Upper lobe of left lung (tissue), 4 donors: ENCODE measurements at regions not wholly inside any gene's neighbourhood (a gene's known extent, or its start where the extent isn't known, plus 50 kb on each side); places are given as distances from the start of the nearest gene placed in this dataset.

Experiments used
- CTCF ChIP-seq, 6 experiments: fragments of 450-650 bp in 4 of 6; fragments of 200-600 bp in 2 of 6; sonication (generic) in 2 of 6; IDR thresholded peaks; one replicate each; pipeline ENCODE4 v1.5.1; 2016 to 2019; ENCODE audit warnings: antibody characterized with exemption in 6 of 6
- EP300 ChIP-seq, 4 donors: sonication (generic); formaldehyde crosslinking; IDR thresholded peaks; one replicate each; pipeline ENCODE4 v1.5.1; 2017; ENCODE audit warnings: antibody characterized with exemption in 4 of 4, control low read depth in 2 of 4
- POLR2A ChIP-seq, 4 donors: fragments of 450-650 bp; IDR thresholded peaks; one replicate each; pipeline ENCODE4 v1.5.1; 2016 to 2017; ENCODE audit warnings: antibody characterized with exemption in 4 of 4, mild to moderate bottlenecking in 2 of 4
- POLR2AphosphoS5 ChIP-seq, 2 donors: sonication (generic); formaldehyde crosslinking; IDR thresholded peaks; one replicate each; pipeline ENCODE4 v1.5.1; 2017; ENCODE audit warnings: antibody characterized with exemption in 2 of 2

GRCh38 chr16:80015566-80015965 lies 415.0 kb upstream of the MAF start:
- TF ChIP-seq POLR2A (IDR thresholded peaks at IDR 0.05) (no peak), CTCF (IDR thresholded peaks at IDR 0.05) (no peak), EP300 (IDR thresholded peaks at IDR 0.05) (no peak), POLR2AphosphoS5 (IDR thresholded peaks at IDR 0.05) (no peak)
